ENCODE measurements at regions not wholly inside any gene's neighbourhood (a gene's known extent, or its start where the extent isn't known, plus 50 kb on each side); places are given as distances from the start of the nearest gene placed in this dataset.
"Not testable (repeated sequence)": the region's sequence is repeated elsewhere in the genome, so short reads cannot be mapped to it uniquely, and the experiment has no call there.

GRCh38 chr1:201731592-201731991 lies 97.4 kb upstream of the IPO9 start:
- ATAC-seq (peak in 1 of 2 donors; percentile 18), DNase-seq (no peak)
- Histone ChIP-seq H3K27ac (peak overlapping the region in 1 of 4 donors; percentile 24), H3K9me3 (no peaks in the 10 kb centered on the region), H3K4me3 (no peak overlapping the region), H3K36me3 (no peaks in the 10 kb centered on the region), H3K4me1 (peaks cover 30 to 42% of the 10 kb centered on the region in 2 donors), H3K27me3 (no peaks in the 10 kb centered on the region)
- in situ Hi-C loops (cut with MboI; ENCODE audit: low sequenced_read_pairs in 4 of 4) (no loop called here), intact Hi-C loops (cut with DNase I; ENCODE audit: low total_unique reads) (no loop called here)
- no peak for TF ChIP-seq POLR2A (IDR thresholded peaks at IDR 0.05)
- no peak for TF ChIP-seq CTCF (IDR thresholded peaks at IDR 0.05 in 4 of 5, conservative IDR thresholded peaks at IDR 0.05 in 1 of 5)

- no peak for TF ChIP-seq POLR2A (IDR thresholded peaks at IDR 0.05)
- no peak for TF ChIP-seq CTCF (IDR thresholded peaks at IDR 0.05 in 4 of 5, conservative IDR thresholded peaks at IDR 0.05 in 1 of 5)
- H3K4me3 ChIP-seq = no peak overlapping the region
- peak overlapping the region in 1 of 4 donors; percentile 24 for H3K27ac ChIP-seq
- H3K4me1 ChIP-seq = peaks cover 38 to 47% of the 10 kb centered on the region in 2 donors
- ATAC-seq (no peak), DNase-seq (no peak)
- no peaks in the 10 kb centered on the region for H3K27me3 ChIP-seq
- in situ Hi-C loops (cut with MboI; ENCODE audit: low sequenced_read_pairs in 4 of 4) = no loop called here
- no peaks in the 10 kb centered on the region for H3K36me3 ChIP-seq
- H3K9me3 ChIP-seq = no peaks in the 10 kb centered on the region
- intact Hi-C loops (cut with DNase I; ENCODE audit: low total_unique reads) = no loop called here
These were observed 96.6 kb upstream of the IPO9 start for GRCh38 chr1:201732351-201732750.

- H3K36me3 ChIP-seq; intact Hi-C loops (cut with DNase I; ENCODE audit: low total_unique reads); H3K27me3 ChIP-seq; ATAC-seq; in situ Hi-C loops (cut with MboI; ENCODE audit: low sequenced_read_pairs in 4 of 4); H3K9me3 ChIP-seq; DNase-seq; H3K4me3 ChIP-seq: not testable (repeated sequence)
- Histone ChIP-seq H3K27ac (peak overlapping the region in 1 of 4 donors; percentile 27), H3K4me1 (peaks cover 53 to 59% of the 10 kb centered on the region in 2 donors)
These were observed 94.7 kb upstream of the IPO9 start for GRCh38 chr1:201734221-201734620.

GRCh38 chr1:201734786-201735185 lies 94.2 kb upstream of the IPO9 start:
- peak overlapping the region; percentile 14 to 71 (median 24) for H3K27ac ChIP-seq
- TF ChIP-seq POLR2A (IDR thresholded peaks at IDR 0.05) = no peak
- TF ChIP-seq CTCF (IDR thresholded peaks at IDR 0.05 in 4 of 5, conservative IDR thresholded peaks at IDR 0.05 in 1 of 5) = no peak

GRCh38 chr1:201736707-201737320 lies 92.1 kb upstream of the IPO9 start:
- in situ Hi-C loops (cut with MboI; ENCODE audit: low sequenced_read_pairs in 4 of 4) = no loop called here
- DNase-seq (no peak), ATAC-seq (no peak)
- TF ChIP-seq CTCF (IDR thresholded peaks at IDR 0.05 in 4 of 5, conservative IDR thresholded peaks at IDR 0.05 in 1 of 5) (no peak), POLR2A (IDR thresholded peaks at IDR 0.05) (no peak)
- no peaks in the 10 kb centered on the region for H3K36me3 ChIP-seq
- H3K4me3 ChIP-seq = no peak overlapping the region
- no peaks in the 10 kb centered on the region for H3K9me3 ChIP-seq
- H3K27me3 ChIP-seq = peaks cover 12 to 19% (median 18%) of the 10 kb centered on the region in 3 donors
- intact Hi-C loops (cut with DNase I; ENCODE audit: low total_unique reads) = no loop called here
- peaks cover 49 to 58% of the 10 kb centered on the region in 2 donors for H3K4me1 ChIP-seq
- H3K27ac ChIP-seq = peak overlapping the region; percentile 67 to 74 (median 70)

More at GRCh38 chr1:201734786-201735185, 94.2 kb upstream of the IPO9 start:
- H3K9me3 ChIP-seq = no peaks in the 10 kb centered on the region
- no peaks in the 10 kb centered on the region for H3K36me3 ChIP-seq
- peaks cover 8 to 13% (median 12%) of the 10 kb centered on the region in 3 donors for H3K27me3 ChIP-seq
- intact Hi-C loops (cut with DNase I; ENCODE audit: low total_unique reads) (no loop called here), in situ Hi-C loops (cut with MboI; ENCODE audit: low sequenced_read_pairs in 4 of 4) (no loop called here)
- ATAC-seq = no peak
- DNase-seq = no peak
- peaks cover 54 to 63% of the 10 kb centered on the region in 2 donors for H3K4me1 ChIP-seq
- no peak overlapping the region for H3K4me3 ChIP-seq
